ENCODE measurements at regions not wholly inside any gene's neighbourhood (a gene's known extent, or its start where the extent isn't known, plus 50 kb on each side); places are given as distances from the start of the nearest gene placed in this dataset.

- Histone ChIP-seq H3K27ac (ENCODE audit: low read length) (no peak overlapping the region), H3K9ac (ENCODE audit: low read length) (no peak overlapping the region), H2AFZ (ENCODE audit: low read length) (no peak overlapping the region), H3K36me3 (ENCODE audit: low read depth, low read length) (no peaks in the 10 kb centered on the region), H3K9me3 (ENCODE audit: low read length) (no peaks in the 10 kb centered on the region), H3K4me1 (ENCODE audit: insufficient read depth, low read length) (no peaks in the 10 kb centered on the region), H3K79me2 (ENCODE audit: low read length) (no peaks in the 10 kb centered on the region), H3K4me2 (ENCODE audit: low read length) (no peak overlapping the region), H3K4me3 (ENCODE audit: low read length) (no peak overlapping the region), H3K9me2 (replicated peaks; ENCODE audit: low read length) (no peaks in the 10 kb centered on the region), H3K27me3 (ENCODE audit: low read length) (no peaks in the 10 kb centered on the region), H4K20me1 (ENCODE audit: low read length) (no peaks in the 10 kb centered on the region), H3F3A (ENCODE audit: low read length, unreplicated experiment) (no peaks in the 10 kb centered on the region)
- ATAC-seq (no peak), DNase-seq (no peak)
- TF ChIP-seq EZH2 (IDR thresholded peaks at IDR 0.05; ENCODE audit: low read length, unreplicated experiment) (no peak), CTCF (conservative IDR thresholded peaks at IDR 0.05; ENCODE audit: low read depth, low read length) (no peak), EZH2phosphoT487 (IDR thresholded peaks at IDR 0.05; ENCODE audit: borderline replicate concordance, low read length) (no peak)
- ChIA-PET POLR2A (ENCODE audit: unreplicated experiment) (no interaction called here), CTCF (no interaction called here)
- no TSS peak for BruUV-seq (replicated peaks)
- intact Hi-C loops (cut with micrococcal nuclease): no loop called here
These were observed 99.4 kb downstream of the CRYAA start for GRCh38 chr21:43268086-43268803.

- no peak for DNase-seq
- POLR2A ChIA-PET (ENCODE audit: unreplicated experiment): no interaction called here
These were observed 98.7 kb downstream of the CRYAA start for GRCh38 chr21:43267391-43268085.

More at GRCh38 chr21:43267391-43268085, 98.7 kb downstream of the CRYAA start:
- no peaks in the 10 kb centered on the region for H3F3A ChIP-seq (ENCODE audit: low read length, unreplicated experiment)
- ATAC-seq: no peak
- H3K4me1 ChIP-seq (ENCODE audit: insufficient read depth, low read length): no peaks in the 10 kb centered on the region
- no peak overlapping the region for H3K4me2 ChIP-seq (ENCODE audit: low read length)
- no peaks in the 10 kb centered on the region for H3K36me3 ChIP-seq (ENCODE audit: low read depth, low read length)
- no peak overlapping the region for H3K4me3 ChIP-seq (ENCODE audit: low read length)
- no peak overlapping the region for H3K27ac ChIP-seq (ENCODE audit: low read length)
- no peaks in the 10 kb centered on the region for H4K20me1 ChIP-seq (ENCODE audit: low read length)
- no peaks in the 10 kb centered on the region for H3K27me3 ChIP-seq (ENCODE audit: low read length)
- intact Hi-C loops (cut with micrococcal nuclease): no loop called here
- no peaks in the 10 kb centered on the region for H3K9me3 ChIP-seq (ENCODE audit: low read length)
- no peak overlapping the region for H2AFZ ChIP-seq (ENCODE audit: low read length)
- TF ChIP-seq EZH2 (IDR thresholded peaks at IDR 0.05; ENCODE audit: low read length, unreplicated experiment) (no peak), CTCF (conservative IDR thresholded peaks at IDR 0.05; ENCODE audit: low read depth, low read length) (no peak), EZH2phosphoT487 (IDR thresholded peaks at IDR 0.05; ENCODE audit: borderline replicate concordance, low read length) (no peak)
- no TSS peak for BruUV-seq (replicated peaks)
- H3K9ac ChIP-seq (ENCODE audit: low read length): no peak overlapping the region
- no peaks in the 10 kb centered on the region for H3K79me2 ChIP-seq (ENCODE audit: low read length)
- CTCF ChIA-PET: no interaction called here
- no peaks in the 10 kb centered on the region for H3K9me2 ChIP-seq (replicated peaks; ENCODE audit: low read length)
